RWPE2 (cell line): ENCODE measurements at regions not wholly inside any gene's neighbourhood (a gene's known extent, or its start where the extent isn't known, plus 50 kb on each side); places are given as distances from the start of the nearest gene placed in this dataset.
A peak's percentile ranks its signal among the peaks of the same experiment; 100 is the strongest.

Source experiments
- ATAC-seq: fragments of 200-7000 bp; cut with Tn5 transposase; 3 replicates; pipeline ENCODE4 v1.9.1; 2021; ENCODE audit warnings: low read depth
- DNase-seq: peaks from one replicate; pipeline ENCODE4 v3.0.0-alpha.2; 2020; ENCODE audit warnings: low spot score
- H3K27ac ChIP-seq: fragments of 450-650 bp; 2 replicates; pipeline ENCODE4 v1.5.1; 2017; ENCODE audit warnings: mild to moderate bottlenecking; ENCODE audit not compliant: poor library complexity, severe bottlenecking
- H3K27me3 ChIP-seq: fragments of 250-450 bp; sonication (Bioruptor Pico); 2 replicates; pipeline ENCODE4 v1.5.1; 2021; ENCODE audit warnings: mild to moderate bottlenecking, moderate library complexity; ENCODE audit not compliant: insufficient read depth, poor library complexity, severe bottlenecking
- H3K36me3 ChIP-seq: fragments of 250-450 bp; sonication (Bioruptor Pico); 2 replicates; pipeline ENCODE4 v1.5.1; 2020; ENCODE audit warnings: low read depth, mild to moderate bottlenecking, moderate library complexity
- H3K4me1 ChIP-seq: fragments of 250-450 bp; sonication (Bioruptor Pico); 2 replicates; pipeline ENCODE4 v1.5.1; 2021; ENCODE audit warnings: mild to moderate bottlenecking, moderate library complexity; ENCODE audit not compliant: insufficient read depth, poor library complexity, severe bottlenecking
- H3K4me3 ChIP-seq: fragments of 250-450 bp; sonication (Bioruptor Pico); 2 replicates; pipeline ENCODE4 v1.5.1; 2021; ENCODE audit warnings: mild to moderate bottlenecking, moderate library complexity; ENCODE audit not compliant: severe bottlenecking
- H3K9me3 ChIP-seq: fragments of 250-450 bp; sonication (Bioruptor Pico); 2 replicates; pipeline ENCODE4 v1.5.1; 2021; ENCODE audit warnings: mild to moderate bottlenecking, moderate library complexity; ENCODE audit not compliant: severe bottlenecking
- TF ChIP-seq, protein P1 (sequence below): fragments of 450-650 bp; IDR thresholded peaks from one replicate; pipeline ENCODE4 v1.5.1; 2017; ENCODE audit warnings: mild to moderate bottlenecking, moderate library complexity; ENCODE audit not compliant: poor library complexity, severe bottlenecking

DNA sequence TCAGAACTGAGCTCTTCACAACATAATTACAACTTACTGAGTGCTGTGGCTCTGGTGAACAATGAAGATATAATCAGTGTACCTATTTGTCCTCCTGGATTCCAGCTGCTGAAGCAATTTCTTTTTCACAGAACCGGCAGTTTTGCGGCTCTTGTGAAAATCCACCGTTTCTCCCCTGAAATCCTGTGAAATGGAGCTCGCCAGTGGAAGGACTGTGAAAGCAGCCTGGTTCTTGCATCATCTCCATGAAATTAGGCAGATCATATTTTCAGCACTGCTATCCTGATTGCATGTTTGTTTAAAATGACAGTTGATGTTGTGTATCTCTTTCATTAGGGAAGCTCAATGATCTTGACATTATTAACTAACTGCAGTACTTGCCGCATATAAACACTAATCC is 120.2 kb upstream of the SNX19 start:
- Histone ChIP-seq H3K4me1 (peaks cover 29% of the 10 kb centered on the region), H3K4me3 (no peak overlapping the region), H3K36me3 (no peaks in the 10 kb centered on the region), H3K9me3 (no peaks in the 10 kb centered on the region), H3K27me3 (no peaks in the 10 kb centered on the region), H3K27ac (no peak overlapping the region)
- ATAC-seq (no peak), DNase-seq (no peak)
- TF ChIP-seq, protein P1, sequence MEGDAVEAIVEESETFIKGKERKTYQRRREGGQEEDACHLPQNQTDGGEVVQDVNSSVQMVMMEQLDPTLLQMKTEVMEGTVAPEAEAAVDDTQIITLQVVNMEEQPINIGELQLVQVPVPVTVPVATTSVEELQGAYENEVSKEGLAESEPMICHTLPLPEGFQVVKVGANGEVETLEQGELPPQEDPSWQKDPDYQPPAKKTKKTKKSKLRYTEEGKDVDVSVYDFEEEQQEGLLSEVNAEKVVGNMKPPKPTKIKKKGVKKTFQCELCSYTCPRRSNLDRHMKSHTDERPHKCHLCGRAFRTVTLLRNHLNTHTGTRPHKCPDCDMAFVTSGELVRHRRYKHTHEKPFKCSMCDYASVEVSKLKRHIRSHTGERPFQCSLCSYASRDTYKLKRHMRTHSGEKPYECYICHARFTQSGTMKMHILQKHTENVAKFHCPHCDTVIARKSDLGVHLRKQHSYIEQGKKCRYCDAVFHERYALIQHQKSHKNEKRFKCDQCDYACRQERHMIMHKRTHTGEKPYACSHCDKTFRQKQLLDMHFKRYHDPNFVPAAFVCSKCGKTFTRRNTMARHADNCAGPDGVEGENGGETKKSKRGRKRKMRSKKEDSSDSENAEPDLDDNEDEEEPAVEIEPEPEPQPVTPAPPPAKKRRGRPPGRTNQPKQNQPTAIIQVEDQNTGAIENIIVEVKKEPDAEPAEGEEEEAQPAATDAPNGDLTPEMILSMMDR, result no peak

DNA sequence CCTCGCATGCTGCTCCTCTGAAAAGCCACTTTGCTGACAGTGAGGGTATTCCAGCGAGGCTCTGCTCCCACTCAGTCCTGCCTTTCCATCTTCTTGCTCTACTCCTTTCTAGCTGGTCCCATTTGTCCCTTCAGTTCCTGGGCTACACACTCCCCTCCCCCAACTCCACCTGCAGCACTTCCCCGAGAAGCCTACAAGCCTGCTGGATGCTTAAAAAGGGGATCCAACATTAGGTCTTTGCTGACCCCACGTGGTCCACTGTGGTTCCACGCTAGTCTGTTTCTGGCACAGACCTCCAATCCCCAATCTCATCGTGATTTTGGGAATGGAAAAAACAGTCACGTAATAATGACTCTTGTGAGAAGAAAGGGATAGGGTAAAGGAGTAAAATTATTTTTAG is 121.6 kb upstream of the SNX19 start:
- Histone ChIP-seq H3K36me3 (no peaks in the 10 kb centered on the region), H3K4me1 (peaks cover 39% of the 10 kb centered on the region), H3K27me3 (no peaks in the 10 kb centered on the region), H3K9me3 (no peaks in the 10 kb centered on the region), H3K4me3 (no peak overlapping the region), H3K27ac (no peak overlapping the region)
- no peak for DNase-seq
- no peak for ATAC-seq
- TF ChIP-seq, protein P1, result no peak

DNA sequence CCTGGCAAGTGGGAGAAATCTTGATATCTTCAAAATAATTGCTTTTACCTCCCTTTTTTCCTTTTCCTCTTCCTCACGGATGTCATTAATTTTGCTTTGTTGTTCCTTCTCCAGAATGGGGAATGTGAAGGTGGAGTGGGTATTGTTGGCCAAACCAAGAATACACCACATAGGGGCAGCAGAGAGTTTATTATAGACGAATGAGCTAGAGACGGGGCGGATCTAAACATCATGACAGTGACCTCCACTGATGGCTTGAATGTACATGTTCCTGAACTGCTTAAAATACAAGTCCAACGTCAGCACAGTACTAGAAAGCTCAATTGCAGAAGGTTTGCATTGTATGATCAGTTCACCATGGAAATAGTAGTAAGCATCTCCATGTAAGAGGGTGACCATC is 122.3 kb upstream of the SNX19 start:
- TF ChIP-seq, protein P1, result peak; percentile 36
- Histone ChIP-seq H3K27me3 (no peaks in the 10 kb centered on the region), H3K36me3 (no peaks in the 10 kb centered on the region), H3K9me3 (no peaks in the 10 kb centered on the region), H3K27ac (no peak overlapping the region), H3K4me1 (peaks cover 32% of the 10 kb centered on the region), H3K4me3 (no peak overlapping the region)
- no peak for ATAC-seq
- DNase-seq, result no peak

DNA sequence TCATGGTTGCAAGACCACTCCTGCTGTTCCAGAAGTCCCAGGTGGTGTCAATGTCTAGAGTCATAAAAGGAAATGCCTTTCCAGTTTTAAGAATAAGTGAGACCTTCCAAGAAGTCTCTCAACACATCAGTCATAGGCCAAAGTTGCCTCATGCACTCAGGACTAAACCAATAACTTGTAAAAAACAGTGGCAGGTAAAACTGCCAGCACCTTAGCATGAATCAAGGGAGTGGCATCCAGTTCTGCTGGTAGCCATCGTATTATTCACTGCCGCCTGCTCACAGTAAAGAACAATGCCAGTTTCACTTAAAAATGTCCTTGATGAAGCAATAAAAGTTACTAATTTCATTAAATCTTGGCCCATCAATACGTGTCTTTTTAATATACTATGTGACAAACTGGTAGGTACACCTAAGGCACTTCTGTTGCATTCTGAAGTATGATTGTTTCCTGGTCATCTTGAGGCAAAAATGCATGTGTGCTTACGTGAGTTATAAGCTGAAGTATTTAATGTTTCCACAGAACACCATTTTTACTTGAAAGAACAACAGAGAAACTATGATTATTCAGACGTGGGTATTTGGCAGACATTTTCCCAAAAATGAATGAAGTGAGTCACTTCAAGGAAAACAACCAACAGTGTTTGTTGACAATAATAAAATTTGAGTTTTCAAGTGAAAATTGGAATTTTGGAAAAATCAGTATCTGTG is 125.2 kb upstream of the SNX19 start:
- Histone ChIP-seq H3K4me1 (peaks cover 26% of the 10 kb centered on the region), H3K4me3 (no peak overlapping the region), H3K27ac (peak overlapping the region; percentile 88), H3K9me3 (no peaks in the 10 kb centered on the region), H3K27me3 (no peaks in the 10 kb centered on the region), H3K36me3 (no peaks in the 10 kb centered on the region)
- TF ChIP-seq, protein P1, result no peak
- DNase-seq (no peak), ATAC-seq (peak; percentile 94)

DNA sequence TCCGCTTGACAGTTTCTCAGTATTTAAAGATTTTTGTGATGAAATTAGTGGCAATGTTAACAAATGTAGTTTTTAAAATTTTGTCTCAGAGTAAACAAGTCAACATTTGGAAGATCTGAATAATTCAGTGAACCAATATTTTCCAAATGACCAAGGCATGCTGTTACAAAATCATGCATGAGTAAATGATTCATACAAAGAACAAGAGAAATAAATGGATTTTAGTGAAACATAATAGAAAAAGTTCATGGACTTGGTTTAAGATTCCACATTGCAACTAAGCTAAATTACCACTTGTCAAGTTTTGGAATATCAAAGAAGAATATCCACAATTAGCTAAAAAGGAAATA is 125.7 kb upstream of the SNX19 start:
- TF ChIP-seq, protein P1, result no peak
- H3K27ac ChIP-seq, result peak overlapping the region; percentile 88
- ATAC-seq, result no peak

More for the DNA sequence above, 125.7 kb upstream of the SNX19 start:
- no peaks in the 10 kb centered on the region for H3K9me3 ChIP-seq
- no peak overlapping the region for H3K4me3 ChIP-seq
- H3K36me3 ChIP-seq, result no peaks in the 10 kb centered on the region
- no peaks in the 10 kb centered on the region for H3K27me3 ChIP-seq
- peaks cover 26% of the 10 kb centered on the region for H3K4me1 ChIP-seq
- DNase-seq, result no peak
